ENCODE measurements at regions not wholly inside any gene's neighbourhood (a gene's known extent, or its start where the extent isn't known, plus 50 kb on each side); places are given as distances from the start of the nearest gene placed in this dataset.

DNA sequence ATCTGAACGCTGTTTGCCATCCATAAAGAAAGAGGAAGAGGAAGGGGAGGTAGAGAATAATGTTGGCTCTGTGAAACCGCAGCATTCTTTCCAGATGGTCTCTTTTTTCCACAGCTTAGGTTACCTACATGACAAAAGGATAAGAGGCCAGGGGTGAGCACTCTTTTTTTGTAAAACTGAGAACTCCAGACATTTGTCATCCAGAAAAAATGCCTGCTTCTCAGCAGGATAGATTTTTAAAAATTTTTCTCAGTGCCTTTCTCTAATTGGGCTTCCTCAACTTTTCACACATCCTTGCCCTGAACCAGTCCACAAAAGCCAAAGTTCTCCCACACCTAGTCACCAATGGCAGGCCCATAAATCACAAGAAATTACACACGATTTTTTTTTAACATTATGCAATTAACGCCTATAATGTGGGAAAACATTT lies 158.1 kb upstream of the TENM3 start:
- TF ChIP-seq, protein P1, sequence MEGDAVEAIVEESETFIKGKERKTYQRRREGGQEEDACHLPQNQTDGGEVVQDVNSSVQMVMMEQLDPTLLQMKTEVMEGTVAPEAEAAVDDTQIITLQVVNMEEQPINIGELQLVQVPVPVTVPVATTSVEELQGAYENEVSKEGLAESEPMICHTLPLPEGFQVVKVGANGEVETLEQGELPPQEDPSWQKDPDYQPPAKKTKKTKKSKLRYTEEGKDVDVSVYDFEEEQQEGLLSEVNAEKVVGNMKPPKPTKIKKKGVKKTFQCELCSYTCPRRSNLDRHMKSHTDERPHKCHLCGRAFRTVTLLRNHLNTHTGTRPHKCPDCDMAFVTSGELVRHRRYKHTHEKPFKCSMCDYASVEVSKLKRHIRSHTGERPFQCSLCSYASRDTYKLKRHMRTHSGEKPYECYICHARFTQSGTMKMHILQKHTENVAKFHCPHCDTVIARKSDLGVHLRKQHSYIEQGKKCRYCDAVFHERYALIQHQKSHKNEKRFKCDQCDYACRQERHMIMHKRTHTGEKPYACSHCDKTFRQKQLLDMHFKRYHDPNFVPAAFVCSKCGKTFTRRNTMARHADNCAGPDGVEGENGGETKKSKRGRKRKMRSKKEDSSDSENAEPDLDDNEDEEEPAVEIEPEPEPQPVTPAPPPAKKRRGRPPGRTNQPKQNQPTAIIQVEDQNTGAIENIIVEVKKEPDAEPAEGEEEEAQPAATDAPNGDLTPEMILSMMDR (conservative IDR thresholded peaks at IDR 0.05): no peak
- TF ChIP-seq ZFX (IDR thresholded peaks at IDR 0.05): no peak

Measured in C4-2B (cell line).